H1 (cell line): ENCODE measurements at regions not wholly inside any gene's neighbourhood (a gene's known extent, or its start where the extent isn't known, plus 50 kb on each side); places are given as distances from the start of the nearest gene placed in this dataset.

ENCODE experiments used
- CTCF ChIA-PET: fragments of 300-600 bp; sonication (Branson Sonifier 250); formaldehyde crosslinking; loops from one replicate; lab custom pipeline; 2021; ENCODE audit not compliant: partially characterized antibody; lab: Charles Lee
- POLR2A ChIA-PET: fragments of 300-600 bp; sonication (Branson Sonifier 250); formaldehyde crosslinking; loops from one replicate; lab custom pipeline; 2021; ENCODE audit warnings: inconsistent platforms; ENCODE audit not compliant: partially characterized antibody; lab: Charles Lee
- DNase-seq, 2 experiments: peaks; one replicate each; pipeline versions ENCODE4 v3.0.0 to v3.0.0-alpha.2; 2010 to 2022; ENCODE audit warnings: low spot score in 2 of 2, low read depth in 1 of 2, mixed read lengths in 1 of 2
- FAIRE-seq: peaks from 2 replicates; lab custom pipeline; 2011; peaks lifted over from hg19 to GRCh38; lab: Jason Lieb, UNC
- H2AFZ ChIP-seq: 2 replicates; pipeline ENCODE4 v1.8.1; 2012; ENCODE audit warnings: low read length, inconsistent platforms
- H2AK5ac ChIP-seq: 2 replicates; pipeline ENCODE4 v1.6.1; 2013; ENCODE audit warnings: low read depth, low read length
- H2BK120ac ChIP-seq: replicated peaks from 2 replicates; pipeline ENCODE3; 2013; ENCODE audit warnings: low read depth, low read length, inconsistent platforms
- H2BK12ac ChIP-seq: 2 replicates; pipeline ENCODE4 v1.6.1; 2013; ENCODE audit warnings: low read depth, low read length
- H2BK15ac ChIP-seq: 2 replicates; pipeline ENCODE4 v1.6.1; 2013; ENCODE audit warnings: low read length
- H2BK20ac ChIP-seq: 2 replicates; pipeline ENCODE4 v1.6.1; 2013; ENCODE audit warnings: low read length
- H2BK5ac ChIP-seq: 2 replicates; pipeline ENCODE4 v1.6.1; 2013; ENCODE audit warnings: low read depth, low read length
- H3K14ac ChIP-seq: 2 replicates; pipeline ENCODE4 v1.6.1; 2013; ENCODE audit warnings: inconsistent platforms; ENCODE audit not compliant: insufficient read length
- H3K18ac ChIP-seq: 2 replicates; pipeline ENCODE4 v1.6.1; 2013; ENCODE audit warnings: low read length; ENCODE audit errors: extremely low read depth
- H3K23ac ChIP-seq: 2 replicates; pipeline ENCODE4 v1.6.1; 2013; ENCODE audit warnings: inconsistent platforms; ENCODE audit not compliant: insufficient read length
- H3K23me2 ChIP-seq: 2 replicates; pipeline ENCODE4 v1.6.1; 2013; ENCODE audit warnings: low read depth, low read length
- H3K27ac ChIP-seq: 2 replicates; pipeline ENCODE4 v1.6.1; 2011; ENCODE audit warnings: low read depth, low read length, inconsistent platforms
- H3K27me3 ChIP-seq, 4 experiments: replicated peaks in 1 of 4; 1 replicate in 1 of 4; 2 replicates in 3 of 4; pipeline versions ENCODE4 v1.6.1 to v1.8.1; 2011 to 2013; ENCODE audit warnings: low read length in 3 of 4, mild to moderate bottlenecking in 3 of 4, inconsistent platforms in 2 of 4, mixed read lengths in 2 of 4, moderate library complexity in 1 of 4; ENCODE audit not compliant: control insufficient read depth in 3 of 4, insufficient read depth in 3 of 4; ENCODE audit errors: extremely low read depth in 1 of 4
- H3K36me3 ChIP-seq, 4 experiments: 2 replicates each; pipeline versions ENCODE4 v1.6.1 to v1.8.1; 2011 to 2013; ENCODE audit warnings: mild to moderate bottlenecking in 4 of 4, low read length in 3 of 4, moderate library complexity in 2 of 4, control low read depth in 1 of 4, inconsistent platforms in 1 of 4; ENCODE audit not compliant: insufficient read depth in 4 of 4, control insufficient read depth in 2 of 4
- H3K4ac ChIP-seq: replicated peaks from 2 replicates; pipeline ENCODE3; 2013; ENCODE audit warnings: low read length, low read depth, mixed read lengths, inconsistent platforms; ENCODE audit not compliant: insufficient read length
- H3K4me1 ChIP-seq, 4 experiments: replicated peaks in 1 of 4; 1 replicate in 1 of 4; 2 replicates in 3 of 4; pipeline versions ENCODE4 v1.6.1 to v1.8.1; 2011 to 2013; ENCODE audit warnings: low read length in 3 of 4, inconsistent platforms in 2 of 4, mixed read lengths in 1 of 4; ENCODE audit not compliant: insufficient read depth in 4 of 4, control insufficient read depth in 3 of 4
- H3K4me2 ChIP-seq, 2 experiments: 2 replicates each; pipeline versions ENCODE4 v1.6.1 to v1.8.1; 2011 to 2013; ENCODE audit warnings: low read depth in 2 of 2, low read length in 2 of 2, control low read depth in 1 of 2, inconsistent platforms in 1 of 2, mild to moderate bottlenecking in 1 of 2; ENCODE audit not compliant: insufficient read depth in 1 of 2
- H3K4me3 ChIP-seq, 4 experiments: fragments of 200-600, 300-600 bp in 1 of 4; sonication (generic), shearing (Covaris generic), sonication (Bioruptor Twin) in 1 of 4; 2 replicates each; pipeline versions ENCODE4 v1.5.1 to v1.8.1; 2011 to 2016; ENCODE audit warnings: low read length in 4 of 4, low read depth in 3 of 4, control low read depth in 2 of 4, inconsistent platforms in 2 of 4, mild to moderate bottlenecking in 2 of 4, mixed read lengths in 1 of 4, moderate library complexity in 1 of 4; ENCODE audit not compliant: insufficient read depth in 2 of 4; ENCODE audit errors: extremely low read depth in 1 of 4
- H3K56ac ChIP-seq: replicated peaks from 2 replicates; pipeline ENCODE3; 2013; ENCODE audit warnings: low read depth, mild to moderate bottlenecking, mixed read lengths, low read length, inconsistent platforms; ENCODE audit not compliant: insufficient read length
- H3K79me1 ChIP-seq: 2 replicates; pipeline ENCODE4 v1.6.1; 2013; ENCODE audit warnings: low read depth, low read length, control low read depth
- H3K79me2 ChIP-seq, 2 experiments: 2 replicates each; pipeline versions ENCODE4 v1.6.1 to v1.8.1; 2012 to 2013; ENCODE audit warnings: low read length in 2 of 2, mild to moderate bottlenecking in 2 of 2, inconsistent platforms in 1 of 2; ENCODE audit not compliant: insufficient read depth in 2 of 2, control insufficient read depth in 1 of 2
- H3K9ac ChIP-seq, 4 experiments: replicated peaks in 1 of 4; 1 replicate in 1 of 4; 2 replicates in 3 of 4; pipeline versions ENCODE4 v1.6.1 to v1.8.1; 2011 to 2013; ENCODE audit warnings: low read depth in 3 of 4, low read length in 3 of 4, control low read depth in 2 of 4, mild to moderate bottlenecking in 2 of 4, moderate library complexity in 2 of 4, inconsistent platforms in 1 of 4; ENCODE audit errors: extremely low read depth in 1 of 4
- H3K9me3 ChIP-seq, 2 experiments: 2 replicates each; pipeline versions ENCODE4 v1.6.1 to v1.8.1; 2012 to 2013; ENCODE audit warnings: mild to moderate bottlenecking in 2 of 2, moderate library complexity in 2 of 2, control low read depth in 1 of 2, inconsistent platforms in 1 of 2, low read depth in 1 of 2, low read length in 1 of 2, mixed read lengths in 1 of 2; ENCODE audit not compliant: insufficient read depth in 2 of 2
- H4K20me1 ChIP-seq, 2 experiments: replicated peaks in 1 of 2; 2 replicates each; pipeline versions ENCODE3 to v1.8.1; 2011 to 2013; ENCODE audit warnings: inconsistent platforms in 2 of 2, low read length in 2 of 2, mild to moderate bottlenecking in 1 of 2; ENCODE audit not compliant: insufficient read depth in 2 of 2, control insufficient read depth in 1 of 2
- H4K5ac ChIP-seq: 2 replicates; pipeline ENCODE4 v1.6.1; 2013; ENCODE audit warnings: low read length, low read depth, mixed read lengths, inconsistent platforms; ENCODE audit not compliant: insufficient read length
- H4K8ac ChIP-seq: 2 replicates; pipeline ENCODE4 v1.8.0; 2013; ENCODE audit warnings: mild to moderate bottlenecking, moderate library complexity, low read length, inconsistent platforms; ENCODE audit not compliant: insufficient read depth; ENCODE audit errors: extremely low read depth
- H4K91ac ChIP-seq: replicated peaks from 2 replicates; pipeline ENCODE3; 2013; ENCODE audit warnings: low read length, mixed read lengths, inconsistent platforms; ENCODE audit not compliant: insufficient read length
- ASH2L ChIP-seq: fragments of 200-600, 300-600 bp; sonication (generic); IDR thresholded peaks from one replicate; pipeline ENCODE4 v1.7.1; 2017; ENCODE audit warnings: low read length
- CEBPB ChIP-seq: IDR thresholded peaks from 2 replicates; pipeline ENCODE4 v1.6.1; 2012; ENCODE audit warnings: low read depth, low read length
- CHD1 ChIP-seq: IDR thresholded peaks from 2 replicates; pipeline ENCODE4 v1.6.1; 2012; ENCODE audit warnings: low read depth, low read length, improper control_type of control experiment
- E2F6 ChIP-seq: IDR thresholded peaks from 2 replicates; pipeline ENCODE4 v1.6.1; 2012; ENCODE audit warnings: inconsistent platforms
- FOSL1 ChIP-seq: IDR thresholded peaks from 2 replicates; pipeline ENCODE4 v1.6.1; 2011; ENCODE audit warnings: mild to moderate bottlenecking, low read depth, low read length, moderate library complexity; ENCODE audit not compliant: insufficient read depth
- POLR2AphosphoS5 ChIP-seq: IDR thresholded peaks from 2 replicates; pipeline ENCODE4 v1.6.1; 2011; ENCODE audit warnings: low read depth, low read length
- RFX5 ChIP-seq: IDR thresholded peaks from 2 replicates; pipeline ENCODE4 v1.6.1; 2011; ENCODE audit warnings: low read depth, low read length, improper control_type of control experiment, borderline replicate concordance
- RNF2 ChIP-seq: fragments of 200-900, 300-1000 bp; sonication (generic); IDR thresholded peaks from 2 replicates; pipeline ENCODE4 v1.7.1; 2016; ENCODE audit warnings: borderline replicate concordance, low read depth, mild to moderate bottlenecking, antibody characterized with exemption, low read length; ENCODE audit not compliant: poor library complexity, severe bottlenecking; ENCODE audit errors: missing control alignments
- RXRA ChIP-seq: IDR thresholded peaks from 2 replicates; pipeline ENCODE4 v1.6.1; 2011; ENCODE audit warnings: low read depth, mild to moderate bottlenecking, low read length, moderate library complexity; ENCODE audit not compliant: insufficient read depth
- SIRT6 ChIP-seq: IDR thresholded peaks from one replicate; pipeline ENCODE4 v1.7.1; 2012; ENCODE audit warnings: low read length, inconsistent platforms
- SUZ12 ChIP-seq: fragments of 200-600 bp; sonication (generic); IDR thresholded peaks from 2 replicates; pipeline ENCODE4 v1.6.1; 2012; ENCODE audit warnings: mild to moderate bottlenecking, inconsistent platforms, low read length, moderate library complexity, mixed read lengths
- TEAD4 ChIP-seq: IDR thresholded peaks from 2 replicates; pipeline ENCODE4 v1.6.1; 2012; ENCODE audit warnings: low read depth, low read length, inconsistent platforms, mixed read lengths
- USF2 ChIP-seq: IDR thresholded peaks from 2 replicates; pipeline ENCODE4 v1.6.1; 2011; ENCODE audit warnings: low read length, improper control_type of control experiment
- YY1 ChIP-seq: IDR thresholded peaks from 2 replicates; pipeline ENCODE4 v1.6.1; 2011; ENCODE audit warnings: low read depth, mild to moderate bottlenecking, low read length
- WGBS, 2 experiments: shearing (Covaris generic) in 1 of 2; methylation state at CpG; one replicate each; pipeline versions ENCODE4 v1.1.6 to v1.1.7; 2013 to 2015; ENCODE audit warnings: low lambda C conversion rate in 2 of 2, mixed read lengths in 2 of 2, inconsistent platforms in 1 of 2, low coverage in 1 of 2, missing lambda C conversion rate in 1 of 2; ENCODE audit not compliant: insufficient replicate concordance in 2 of 2, insufficient coverage in 1 of 2, insufficient read length in 1 of 2; ENCODE audit errors: extremely low coverage in 1 of 2, missing lambda C conversion rate in 1 of 2; 5-methylcytosine and 5-hydroxymethylcytosine counted together

GRCh38 chr12:90621927-90622326 is 333.0 kb downstream of the CCER1 start:
- H2BK120ac ChIP-seq, result no peak overlapping the region
- ChIA-PET CTCF (no interaction called here), POLR2A (no interaction called here)
- no peaks in the 10 kb centered on the region for H4K20me1 ChIP-seq
- no peak overlapping the region for H3K23ac ChIP-seq
- H3K14ac ChIP-seq, result no peak overlapping the region
- H3K36me3 ChIP-seq, result no peaks in the 10 kb centered on the region
- H2BK20ac ChIP-seq, result no peak overlapping the region
- H3K27me3 ChIP-seq, result no peaks in the 10 kb centered on the region
- H3K23me2 ChIP-seq, result no peaks in the 10 kb centered on the region
- no peak overlapping the region for H2BK12ac ChIP-seq
- no peak overlapping the region for H2BK15ac ChIP-seq
- FAIRE-seq, result no peak
- H2AFZ ChIP-seq, result no peak overlapping the region
- no peak overlapping the region for H2AK5ac ChIP-seq
- H3K4me1 ChIP-seq, result no peaks in the 10 kb centered on the region
- no peak overlapping the region for H4K8ac ChIP-seq
- H4K5ac ChIP-seq, result no peak overlapping the region
- H3K9me3 ChIP-seq, result no peaks in the 10 kb centered on the region
- no peaks in the 10 kb centered on the region for H3K79me1 ChIP-seq
- H3K79me2 ChIP-seq, result no peaks in the 10 kb centered on the region
- no peak overlapping the region for H3K27ac ChIP-seq
- no peak for TF ChIP-seq E2F6
- TF ChIP-seq POLR2AphosphoS5, result no peak
- TF ChIP-seq SIRT6, result no peak
- TF ChIP-seq CHD1, result no peak
- no peak for TF ChIP-seq RNF2
- TF ChIP-seq SUZ12, result no peak
- TF ChIP-seq ASH2L, result no peak
- TF ChIP-seq RFX5, result no peak
- TF ChIP-seq RXRA, result no peak
- TF ChIP-seq FOSL1, result no peak
- TF ChIP-seq USF2, result no peak
- TF ChIP-seq TEAD4, result no peak
- TF ChIP-seq CEBPB, result no peak
- no peak for TF ChIP-seq YY1
- no peak overlapping the region for H2BK5ac ChIP-seq
- WGBS, 2 experiments, result 88% methylated on average over 2 of the region's 2 CpGs; no CpG with 5 or more reads in 1 of the 2 experiments
- no peak overlapping the region for H3K9ac ChIP-seq
- no peak overlapping the region for H3K4me3 ChIP-seq
- no peak overlapping the region for H3K4me2 ChIP-seq
- no peak overlapping the region for H3K56ac ChIP-seq
- no peak overlapping the region for H3K18ac ChIP-seq
- H3K4ac ChIP-seq, result no peak overlapping the region
- H4K91ac ChIP-seq, result no peak overlapping the region
- DNase-seq, result no peak
